ENCODE measurements at regions not wholly inside any gene's neighbourhood (a gene's known extent, or its start where the extent isn't known, plus 50 kb on each side); places are given as distances from the start of the nearest gene placed in this dataset.

DNA sequence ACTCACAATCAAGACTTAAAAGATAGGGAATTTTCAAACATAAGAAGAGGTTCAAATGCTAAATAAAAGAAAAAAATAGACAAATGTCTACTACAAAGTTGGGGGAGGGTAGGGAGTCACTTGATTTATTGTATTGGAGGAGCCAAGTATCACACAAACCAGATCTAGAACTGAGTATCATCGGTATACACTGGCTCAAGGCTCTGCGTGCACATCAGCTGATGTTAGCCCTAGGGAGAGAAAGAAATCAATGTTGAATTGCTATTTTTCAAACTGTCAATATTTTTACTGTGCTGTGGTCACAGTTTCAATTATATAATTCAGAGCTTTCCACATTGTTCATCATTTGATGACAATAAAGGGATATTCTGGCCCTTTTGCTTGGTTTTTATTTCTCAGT is 54.9 kb upstream of the RXFP2 start:
- TF ChIP-seq, protein P1, sequence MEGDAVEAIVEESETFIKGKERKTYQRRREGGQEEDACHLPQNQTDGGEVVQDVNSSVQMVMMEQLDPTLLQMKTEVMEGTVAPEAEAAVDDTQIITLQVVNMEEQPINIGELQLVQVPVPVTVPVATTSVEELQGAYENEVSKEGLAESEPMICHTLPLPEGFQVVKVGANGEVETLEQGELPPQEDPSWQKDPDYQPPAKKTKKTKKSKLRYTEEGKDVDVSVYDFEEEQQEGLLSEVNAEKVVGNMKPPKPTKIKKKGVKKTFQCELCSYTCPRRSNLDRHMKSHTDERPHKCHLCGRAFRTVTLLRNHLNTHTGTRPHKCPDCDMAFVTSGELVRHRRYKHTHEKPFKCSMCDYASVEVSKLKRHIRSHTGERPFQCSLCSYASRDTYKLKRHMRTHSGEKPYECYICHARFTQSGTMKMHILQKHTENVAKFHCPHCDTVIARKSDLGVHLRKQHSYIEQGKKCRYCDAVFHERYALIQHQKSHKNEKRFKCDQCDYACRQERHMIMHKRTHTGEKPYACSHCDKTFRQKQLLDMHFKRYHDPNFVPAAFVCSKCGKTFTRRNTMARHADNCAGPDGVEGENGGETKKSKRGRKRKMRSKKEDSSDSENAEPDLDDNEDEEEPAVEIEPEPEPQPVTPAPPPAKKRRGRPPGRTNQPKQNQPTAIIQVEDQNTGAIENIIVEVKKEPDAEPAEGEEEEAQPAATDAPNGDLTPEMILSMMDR (IDR thresholded peaks at IDR 0.05; ENCODE audit: extremely low read depth, missing control alignments), result no peak
- no peak for DNase-seq (ENCODE audit: low spot score)

DNA sequence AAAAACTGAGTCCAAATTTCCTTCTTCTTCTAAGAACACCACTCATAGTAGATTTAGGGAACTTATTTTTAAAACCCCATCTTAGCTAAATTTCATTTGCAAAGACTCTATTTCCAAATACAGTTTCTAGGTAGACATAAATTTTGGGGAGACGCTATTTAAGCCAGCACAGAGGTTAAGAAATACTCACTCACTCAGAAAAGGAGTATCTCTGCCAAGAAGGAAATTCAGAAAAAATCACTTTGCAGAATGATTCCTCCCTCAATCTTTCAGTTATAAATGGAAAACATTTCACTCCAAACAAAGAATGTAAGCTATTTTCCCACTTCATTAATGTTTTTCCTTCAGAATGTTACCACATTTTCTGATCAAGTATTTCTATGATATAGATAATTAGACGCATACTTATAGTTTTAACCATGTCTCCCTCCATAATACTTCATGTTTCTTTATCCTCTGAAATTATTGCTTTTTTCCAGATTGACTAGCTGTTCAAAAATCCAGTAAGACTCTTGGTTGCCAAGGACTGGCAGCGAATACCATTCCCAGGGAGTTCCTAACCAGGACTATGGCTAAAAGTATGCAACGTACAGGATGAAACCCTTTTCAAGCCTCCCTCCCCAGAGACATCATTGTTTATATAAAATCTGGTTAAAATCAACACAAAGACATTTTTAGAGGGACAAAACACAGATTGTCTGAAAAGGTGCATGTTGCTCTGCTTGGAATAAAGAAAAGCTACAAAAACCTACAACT is 52.5 kb upstream of the RXFP2 start:
- no peak for DNase-seq (ENCODE audit: low spot score)
- TF ChIP-seq, protein P1 (IDR thresholded peaks at IDR 0.05; ENCODE audit: extremely low read depth, missing control alignments), result no peak
